ENCODE measurements at regions not wholly inside any gene's neighbourhood (a gene's known extent, or its start where the extent isn't known, plus 50 kb on each side); places are given as distances from the start of the nearest gene placed in this dataset.
"Not testable (repeated sequence)": the region's sequence is repeated elsewhere in the genome, so short reads cannot be mapped to it uniquely, and the experiment has no call there.

DNA sequence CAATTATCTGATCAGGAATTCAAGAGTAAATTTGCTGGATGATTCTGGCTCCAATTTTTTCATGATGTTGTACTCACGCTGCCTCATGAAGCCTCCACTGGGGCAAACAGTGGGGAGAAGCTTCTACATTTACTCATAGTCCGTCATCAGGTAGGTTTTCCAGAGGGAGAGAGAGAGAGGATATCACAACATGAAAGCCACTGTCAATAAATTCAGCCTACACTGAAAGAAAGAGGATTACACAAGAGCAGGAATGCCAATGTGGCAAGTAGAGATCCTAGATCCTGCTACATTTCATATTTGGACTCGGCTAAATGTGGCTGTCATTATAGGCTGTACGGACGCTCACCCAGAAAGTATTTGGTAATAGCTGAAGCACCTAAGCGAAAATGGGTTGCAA, 819.9 kb downstream of the BRINP3 start:
- peak; percentile 2 for DNase-seq (ENCODE audit: low read depth)

DNA sequence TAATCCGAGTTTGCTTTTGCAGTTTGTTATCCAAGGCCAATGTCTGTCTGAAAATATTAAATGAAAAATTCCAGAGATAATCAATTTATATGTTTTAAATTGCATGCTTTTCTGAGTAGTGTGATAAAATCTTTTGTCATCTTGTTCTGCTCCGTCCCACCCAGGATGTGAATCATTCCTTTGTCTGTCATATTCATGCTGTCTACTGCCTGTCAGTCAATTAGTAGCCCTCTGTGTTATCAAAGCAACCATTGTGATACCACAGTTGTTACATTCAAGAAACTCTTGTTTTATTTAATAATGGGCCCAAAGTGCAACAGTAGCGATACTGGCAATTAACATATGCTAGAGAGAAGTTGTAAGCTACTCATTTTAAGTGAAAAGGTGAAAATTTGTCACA, 819.3 kb downstream of the BRINP3 start:
- DNase-seq (ENCODE audit: low read depth), result no peak

DNA sequence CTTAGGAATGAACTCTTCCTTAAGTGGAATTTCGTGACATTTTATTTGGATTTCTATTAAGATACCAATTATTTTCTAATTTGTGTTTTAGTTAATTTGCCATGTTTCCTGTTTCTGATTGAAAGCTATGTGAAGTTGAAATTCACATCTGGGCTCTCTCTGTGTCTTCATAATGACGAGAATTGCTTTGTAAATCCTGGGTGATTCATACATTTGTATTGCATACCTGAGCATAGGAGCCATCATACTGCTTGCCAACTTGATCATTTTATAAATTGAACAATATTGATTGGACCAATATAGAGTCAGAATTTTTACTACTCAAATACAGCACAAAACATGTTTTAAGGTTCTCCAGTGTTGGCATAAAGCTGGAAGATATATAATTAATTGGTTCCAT, 817.9 kb downstream of the BRINP3 start:
- DNase-seq (ENCODE audit: low read depth), result no peak

DNA sequence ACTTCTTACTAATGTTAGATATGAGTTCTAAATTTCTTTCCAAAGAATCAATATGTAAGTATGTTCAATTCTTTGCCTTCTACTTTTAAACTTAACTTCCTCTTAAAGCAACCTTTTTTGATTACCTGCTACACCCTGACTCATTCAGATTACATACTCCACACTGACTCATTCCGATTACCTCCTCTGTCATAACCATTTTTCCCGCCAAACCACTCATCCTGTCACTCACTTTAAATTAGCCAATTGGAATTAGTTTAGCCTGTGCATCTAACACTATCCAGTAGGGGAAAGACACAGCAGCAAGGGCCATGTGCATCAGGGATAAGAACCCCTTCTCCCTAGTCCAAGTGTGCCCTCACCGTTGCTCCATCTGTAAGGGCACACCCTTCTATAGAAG, 815.5 kb downstream of the BRINP3 start:
- no peak for DNase-seq (ENCODE audit: low read depth)

DNA sequence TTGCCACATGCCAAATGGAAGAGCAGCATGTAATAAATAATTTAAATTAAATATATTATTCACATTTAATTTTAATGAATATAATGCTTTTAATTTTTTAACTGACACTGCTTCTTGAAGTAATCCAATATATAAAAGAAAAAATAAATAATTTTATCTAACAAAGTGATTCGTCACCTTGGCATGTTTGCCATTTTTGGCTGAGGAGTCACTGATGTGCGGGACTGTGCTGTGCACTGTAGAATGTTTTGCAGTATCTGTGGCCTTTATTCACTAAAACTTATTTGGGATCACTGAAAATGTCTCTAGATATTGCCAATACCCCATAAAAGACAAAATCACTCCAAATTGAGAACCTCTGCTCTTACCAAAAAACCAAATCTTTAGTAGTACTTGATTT, 807.8 kb downstream of the BRINP3 start:
- DNase-seq (ENCODE audit: low read depth), result no peak

DNA sequence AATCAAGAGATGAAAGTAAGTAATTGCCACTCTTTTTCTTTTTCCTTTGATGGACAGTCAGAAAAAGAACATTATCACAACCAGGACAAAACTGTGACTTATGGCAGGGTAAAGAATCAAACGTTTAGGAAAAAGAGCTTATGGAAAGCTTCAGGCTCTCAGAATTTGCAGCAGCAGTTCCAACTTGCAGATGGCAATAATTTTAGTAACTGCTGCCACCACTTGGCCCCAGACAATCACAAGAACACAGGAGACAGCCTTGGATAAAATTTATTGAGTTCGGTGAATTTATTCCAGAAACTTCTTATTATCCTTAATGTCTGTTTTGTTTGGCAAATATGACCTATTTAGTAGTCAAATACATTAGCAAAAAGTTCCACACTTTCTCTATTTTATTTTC, 804.4 kb downstream of the BRINP3 start:
- no peak for DNase-seq (ENCODE audit: low read depth)

DNA sequence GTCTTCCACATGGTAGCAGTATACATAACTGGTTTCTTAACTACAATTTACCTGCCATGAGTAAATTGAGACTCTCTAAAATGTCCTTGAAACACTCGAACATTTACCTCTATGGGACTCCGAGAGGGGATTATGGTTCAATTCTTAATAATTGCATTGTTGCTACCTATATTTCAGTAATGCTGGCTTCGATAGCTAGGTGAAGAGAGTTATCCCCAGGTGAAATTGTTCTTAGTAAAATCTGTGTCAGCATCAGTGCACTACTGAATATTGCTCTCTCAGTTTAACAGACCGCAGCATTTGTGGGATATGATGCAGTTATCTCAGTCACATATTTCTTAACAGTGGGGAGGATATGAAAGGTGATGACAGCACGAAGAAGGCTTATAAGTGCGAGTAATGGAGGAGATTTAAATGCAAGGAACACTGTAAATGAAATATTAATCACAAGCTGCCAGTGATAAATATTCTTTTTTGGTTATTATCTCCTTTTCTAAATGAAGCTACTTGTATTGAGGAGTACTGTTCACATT, 801.9 kb downstream of the BRINP3 start:
- no peak for DNase-seq (ENCODE audit: low read depth)

DNA sequence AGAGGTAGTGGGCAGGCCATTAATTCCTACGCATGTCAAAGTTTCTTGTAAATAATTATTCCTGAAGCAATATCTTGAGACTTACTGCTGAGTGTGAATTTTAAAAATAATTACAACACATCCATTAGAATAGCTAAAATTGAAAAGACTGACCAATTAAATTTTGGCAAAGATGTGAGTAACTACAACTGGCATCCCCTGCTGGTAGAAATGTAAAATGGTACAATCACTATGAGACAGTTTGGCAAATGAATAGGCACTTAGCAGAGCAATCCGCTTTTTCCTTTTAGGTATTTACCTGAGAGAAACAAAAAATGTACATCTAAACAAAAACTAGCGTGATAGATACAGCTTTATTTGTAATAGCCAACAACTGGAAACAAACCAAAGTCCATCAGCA, 798.9 kb downstream of the BRINP3 start:
- no peak for DNase-seq (ENCODE audit: low read depth)

DNA sequence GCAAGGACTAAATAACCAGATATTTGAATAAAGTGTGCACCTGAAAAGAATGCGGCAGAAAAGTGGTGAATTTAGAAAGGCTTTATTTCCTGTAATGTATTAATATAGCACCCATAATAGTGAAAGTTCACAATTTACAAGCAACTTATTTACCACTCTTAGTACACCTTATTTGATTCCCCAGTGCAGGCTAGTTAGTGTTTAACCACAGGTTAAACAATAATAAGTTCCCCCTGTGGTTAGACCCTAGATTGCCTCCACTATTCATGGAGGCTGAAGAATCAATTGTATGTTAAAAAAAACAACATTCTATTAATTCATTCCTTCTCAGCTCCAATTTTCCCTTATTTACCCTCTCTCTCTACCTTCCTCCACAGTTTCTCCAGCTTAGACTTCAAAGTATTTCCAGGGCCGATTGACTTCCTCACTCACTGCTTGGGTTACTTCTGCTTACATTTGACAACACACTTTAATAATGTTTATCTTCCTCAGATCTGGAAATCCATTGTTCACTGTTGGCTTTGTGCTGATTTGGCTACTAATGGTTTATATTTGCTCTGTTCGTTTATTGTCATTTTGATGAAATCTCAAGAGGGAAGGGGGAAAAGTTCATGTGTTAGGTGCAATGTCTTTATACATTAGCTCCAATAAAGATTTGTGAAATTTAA, 796.3 kb downstream of the BRINP3 start:
- no peak for DNase-seq (ENCODE audit: low read depth)

DNA sequence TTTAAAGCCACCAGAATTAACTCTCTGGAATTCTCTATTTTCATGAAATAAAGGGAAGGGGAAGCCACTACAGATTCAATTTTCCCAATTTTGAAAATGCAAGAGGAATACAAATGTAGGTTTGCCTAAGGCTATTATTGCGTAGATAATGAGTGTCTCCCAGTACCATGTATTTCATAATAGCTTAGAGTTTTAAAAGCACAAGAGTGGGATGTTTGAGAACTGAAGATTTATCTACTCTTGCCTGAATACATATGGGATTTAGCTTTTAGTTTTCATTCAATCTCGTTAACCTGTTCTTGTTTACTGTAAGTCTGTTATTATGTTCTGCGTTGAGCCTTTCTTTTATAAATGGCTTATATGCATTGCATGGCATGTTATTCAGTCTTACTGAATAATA, 795.1 kb downstream of the BRINP3 start:
- no peak for DNase-seq (ENCODE audit: low read depth)

DNA sequence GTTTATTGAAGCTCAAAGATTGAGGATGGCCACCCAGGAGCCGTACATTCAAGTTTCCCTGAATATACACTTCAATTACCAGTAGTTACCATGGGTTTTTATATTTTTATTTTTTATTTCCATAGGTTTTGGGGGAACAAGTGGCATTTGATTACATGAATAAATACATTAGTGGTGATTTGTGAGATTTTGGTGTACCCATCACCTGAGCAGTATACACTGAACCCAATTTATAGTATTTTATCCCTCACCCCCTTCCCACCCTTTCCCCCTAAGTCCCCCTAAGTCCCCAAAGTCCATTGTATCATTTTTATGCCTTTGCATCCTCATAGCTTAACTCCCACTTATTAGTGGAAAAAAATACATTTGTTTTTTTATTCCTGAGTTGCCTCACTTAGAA, 791.4 kb downstream of the BRINP3 start:
- DNase-seq (ENCODE audit: low read depth), result no peak

DNA sequence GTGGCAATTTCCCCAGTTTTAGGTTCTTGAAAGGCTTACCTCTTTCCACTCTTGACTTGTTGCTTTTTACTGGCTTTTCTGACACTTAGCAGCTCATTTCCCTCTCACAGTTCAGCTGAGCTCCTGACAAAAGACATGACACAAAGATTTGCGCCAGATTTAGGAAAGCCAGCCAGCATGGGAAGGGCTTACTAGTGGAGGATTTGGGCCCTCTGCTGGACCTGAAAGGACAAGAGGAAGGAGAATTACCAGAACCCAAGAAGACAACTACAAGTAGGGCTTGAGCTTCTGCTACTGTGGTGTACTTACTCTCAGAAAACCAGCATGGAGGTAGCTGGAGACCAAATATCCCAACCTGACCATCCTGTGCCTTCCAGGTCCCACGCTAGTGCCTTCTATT, 784.5 kb downstream of the BRINP3 start:
- DNase-seq (ENCODE audit: low read depth), result no peak

DNA sequence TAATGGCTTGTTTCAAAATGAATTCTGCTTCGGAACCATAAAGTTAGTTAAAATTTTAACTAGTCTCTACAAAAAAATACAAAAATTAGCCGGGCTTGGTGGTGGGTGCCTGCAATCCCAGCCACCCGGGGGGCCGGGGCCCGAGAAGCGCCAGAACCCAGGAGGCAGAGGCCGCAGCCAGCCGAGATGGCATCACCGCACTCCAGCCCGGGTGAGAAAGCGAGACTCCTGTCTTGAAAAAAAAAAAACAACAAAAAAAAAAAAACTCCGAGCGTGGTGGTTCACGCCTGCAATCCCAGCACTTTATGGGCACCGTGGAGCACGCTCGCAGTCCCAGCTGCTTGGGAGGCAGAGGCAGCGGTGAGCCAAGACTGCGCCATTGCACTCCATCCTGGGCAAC, 781.4 kb downstream of the BRINP3 start:
- no peak for DNase-seq (ENCODE audit: low read depth)

DNA sequence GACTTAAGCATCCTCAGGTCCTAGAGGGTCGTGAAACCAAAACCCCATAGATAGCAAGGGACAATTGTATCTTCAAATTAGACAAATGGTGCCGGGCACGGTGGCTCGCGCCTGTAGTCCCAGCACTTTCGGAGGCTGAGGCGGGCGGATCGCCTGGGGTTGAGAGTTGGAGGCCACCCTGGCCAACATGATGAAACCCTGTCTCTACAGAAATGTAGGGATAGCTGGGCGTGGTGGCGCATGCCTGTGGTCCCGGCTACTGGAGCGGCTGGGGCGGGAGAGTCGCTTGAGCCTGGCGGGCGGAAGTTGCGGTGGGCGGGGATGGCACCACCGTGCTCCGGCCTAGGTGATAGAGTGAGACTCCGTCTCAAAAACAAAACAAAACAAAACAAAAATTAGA, 780.6 kb downstream of the BRINP3 start:
- no peak for DNase-seq (ENCODE audit: low read depth)

DNA sequence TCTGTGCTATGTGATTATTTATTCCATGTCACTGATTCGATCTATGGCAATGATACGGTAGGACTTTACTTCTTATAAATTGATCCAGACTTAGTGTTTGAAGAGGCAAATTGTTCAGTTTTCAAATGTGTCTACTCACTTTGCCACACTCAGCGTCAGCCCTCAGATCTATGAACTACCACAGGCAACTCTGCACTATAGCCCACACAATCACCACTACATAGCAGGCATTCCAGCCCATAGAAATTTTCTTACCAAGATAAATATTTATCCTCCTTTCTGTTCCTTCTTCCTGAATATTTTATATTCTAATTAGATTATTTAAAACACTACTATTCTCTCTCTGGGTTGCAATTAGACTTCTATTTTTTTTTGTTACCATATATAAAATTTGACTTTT, 776.1 kb downstream of the BRINP3 start:
- DNase-seq (ENCODE audit: low read depth), result no peak

DNA sequence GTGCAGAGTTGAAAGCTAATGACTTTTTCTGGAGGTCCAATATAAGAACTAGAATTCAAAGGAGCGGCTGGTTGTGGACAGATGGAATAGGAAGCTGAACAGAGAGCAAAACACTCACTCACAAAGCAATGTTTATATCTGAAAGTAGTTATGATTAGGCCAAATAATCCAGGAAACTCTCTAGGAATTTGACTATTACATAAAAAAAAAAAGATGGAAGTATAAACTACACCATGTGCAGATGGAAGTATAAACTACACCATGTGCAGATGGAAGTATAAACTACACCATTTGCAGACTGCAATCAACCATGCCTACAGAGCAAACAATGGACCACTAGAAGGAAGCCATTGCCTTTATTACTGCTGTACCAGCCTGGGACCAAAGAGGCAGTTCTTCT, 771.1 kb downstream of the BRINP3 start:
- DNase-seq (ENCODE audit: low read depth), result no peak

DNA sequence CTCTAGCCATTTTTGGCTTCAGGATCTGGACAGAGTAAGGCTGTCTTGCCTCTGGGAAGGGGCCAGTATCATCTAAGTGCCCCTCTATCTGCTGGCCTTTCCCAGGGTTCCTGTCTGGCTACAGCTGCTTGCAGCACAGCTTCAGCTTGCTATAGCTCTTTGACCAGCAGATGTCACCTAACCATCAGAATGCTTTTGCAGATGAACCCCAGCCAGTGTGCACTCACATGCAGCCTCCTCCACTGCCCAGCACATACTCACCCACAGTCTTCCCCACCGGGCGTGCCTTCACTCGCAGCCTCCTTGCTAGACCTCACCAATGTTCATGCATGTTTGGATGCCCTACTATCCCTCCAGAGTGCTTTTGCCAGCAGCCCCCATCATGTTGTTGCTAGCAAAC, 769.0 kb downstream of the BRINP3 start:
- DNase-seq (ENCODE audit: low read depth), result no peak

DNA sequence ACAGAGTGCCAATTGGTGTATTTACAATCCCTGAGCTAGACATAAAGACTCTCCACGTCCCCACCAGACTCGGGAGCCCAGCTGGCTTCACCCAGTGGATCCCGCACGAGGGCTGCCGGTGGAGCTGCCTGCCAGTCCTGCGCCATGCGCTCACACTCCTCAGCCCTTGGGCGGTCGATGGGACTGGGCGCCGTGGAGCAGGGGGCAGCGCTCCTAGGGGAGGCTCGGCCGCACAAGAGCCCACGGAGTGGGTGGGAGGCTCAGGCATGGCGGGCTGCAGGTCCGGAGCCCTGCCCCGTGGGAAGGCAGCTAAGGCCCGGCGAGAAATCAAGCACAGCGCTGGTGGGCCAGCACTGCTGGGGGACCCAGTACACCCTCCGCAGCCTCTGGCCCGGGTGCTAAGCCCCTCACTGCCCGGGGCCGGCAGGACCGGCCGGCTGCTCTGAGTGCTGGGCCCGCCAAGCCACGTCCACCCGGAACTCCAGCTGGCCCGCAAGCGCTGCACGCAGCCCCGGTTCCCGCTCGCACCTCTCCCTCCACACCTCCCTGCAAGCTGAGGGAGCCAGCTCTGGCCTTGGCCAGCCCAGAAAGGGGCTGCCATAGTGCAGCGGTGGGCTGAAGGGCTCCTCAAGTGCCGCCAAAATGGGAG, 759.4 kb downstream of the BRINP3 start:
- not testable (repeated sequence) for DNase-seq (ENCODE audit: low read depth)

DNA sequence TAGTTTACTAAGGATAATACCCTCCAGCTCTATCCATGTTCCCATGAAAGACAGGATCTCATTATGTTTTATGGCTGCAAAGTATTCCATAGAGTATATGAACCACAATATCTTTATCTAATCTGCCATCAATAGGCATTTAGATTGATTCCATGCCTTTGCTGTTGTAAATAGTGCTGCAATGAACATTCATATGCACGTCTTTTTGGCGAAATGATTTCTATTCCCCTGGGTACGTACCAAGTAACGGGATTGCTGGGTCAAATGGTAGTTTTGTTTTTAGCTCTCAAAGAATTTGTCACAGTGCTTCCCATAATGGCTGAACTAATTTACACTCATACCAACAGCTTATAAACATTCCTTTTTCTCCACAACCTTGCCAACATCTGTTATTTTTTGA, 750.9 kb downstream of the BRINP3 start:
- DNase-seq (ENCODE audit: low read depth), result no peak

DNA sequence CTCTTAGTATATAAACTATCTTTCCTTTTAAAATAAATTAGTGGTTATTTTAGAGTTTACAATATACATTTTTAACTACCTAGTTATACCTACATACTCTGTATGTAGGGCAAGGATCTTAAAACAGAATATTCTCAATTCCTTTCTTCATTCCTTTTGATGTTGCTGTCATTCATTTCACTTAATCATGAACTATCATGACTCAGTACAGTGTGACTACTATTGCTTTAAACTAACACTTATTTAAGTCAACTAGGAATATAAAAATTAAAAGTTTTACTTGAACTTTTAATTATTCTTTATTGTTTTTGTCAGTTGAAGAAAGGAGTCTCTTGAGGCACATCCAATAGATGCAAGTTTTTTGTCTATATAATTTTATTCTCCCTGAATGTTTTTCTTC, 726.4 kb downstream of the BRINP3 start:
- no peak for DNase-seq (ENCODE audit: low read depth)

DNA sequence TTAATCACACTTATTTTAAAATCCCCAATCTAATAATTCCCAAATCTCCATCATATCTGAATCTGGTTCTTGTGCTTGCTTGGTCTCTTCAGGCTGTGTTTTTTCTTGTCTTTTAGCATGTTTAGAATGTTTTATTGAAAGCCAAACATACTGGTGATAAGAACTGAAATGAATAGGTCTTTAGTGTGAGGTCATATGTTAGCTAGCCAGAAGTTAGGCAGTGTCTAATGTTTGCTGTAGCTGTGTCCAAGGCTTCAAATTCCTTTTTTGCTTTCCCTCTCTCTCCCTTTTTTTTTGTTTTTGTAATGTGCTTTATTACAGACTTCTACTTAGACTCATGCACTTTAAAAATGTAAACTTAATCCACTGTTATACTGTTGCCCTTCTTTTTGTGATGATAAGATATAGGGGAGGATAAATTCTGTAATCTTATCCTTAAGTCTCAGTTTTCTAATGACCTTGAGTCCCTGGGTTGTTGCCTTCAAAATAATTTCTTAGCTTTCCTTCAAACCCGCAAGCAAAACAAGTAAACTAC, 725.1 kb downstream of the BRINP3 start:
- DNase-seq (ENCODE audit: low read depth), result no peak

DNA sequence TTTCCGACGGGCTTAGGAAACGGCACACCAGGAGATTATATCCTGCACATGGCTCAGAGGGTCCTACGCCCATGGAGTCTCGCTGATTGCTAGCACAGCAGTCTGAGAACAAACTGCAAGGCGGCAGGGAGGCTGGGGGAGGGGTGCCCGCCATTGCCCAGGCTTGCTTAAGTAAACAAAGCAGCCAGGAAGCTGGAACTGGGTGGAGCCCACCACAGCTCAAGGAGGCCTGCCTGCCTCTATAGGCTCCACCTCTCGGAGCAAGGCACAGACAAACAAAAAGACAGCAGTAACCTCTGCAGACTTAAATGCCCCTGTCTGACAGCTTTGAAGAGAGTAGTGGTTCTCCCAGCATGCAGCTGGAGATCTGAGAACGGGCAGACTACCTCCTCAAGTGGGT, 722.6 kb downstream of the BRINP3 start:
- DNase-seq (ENCODE audit: low read depth), result not testable (repeated sequence)

DNA sequence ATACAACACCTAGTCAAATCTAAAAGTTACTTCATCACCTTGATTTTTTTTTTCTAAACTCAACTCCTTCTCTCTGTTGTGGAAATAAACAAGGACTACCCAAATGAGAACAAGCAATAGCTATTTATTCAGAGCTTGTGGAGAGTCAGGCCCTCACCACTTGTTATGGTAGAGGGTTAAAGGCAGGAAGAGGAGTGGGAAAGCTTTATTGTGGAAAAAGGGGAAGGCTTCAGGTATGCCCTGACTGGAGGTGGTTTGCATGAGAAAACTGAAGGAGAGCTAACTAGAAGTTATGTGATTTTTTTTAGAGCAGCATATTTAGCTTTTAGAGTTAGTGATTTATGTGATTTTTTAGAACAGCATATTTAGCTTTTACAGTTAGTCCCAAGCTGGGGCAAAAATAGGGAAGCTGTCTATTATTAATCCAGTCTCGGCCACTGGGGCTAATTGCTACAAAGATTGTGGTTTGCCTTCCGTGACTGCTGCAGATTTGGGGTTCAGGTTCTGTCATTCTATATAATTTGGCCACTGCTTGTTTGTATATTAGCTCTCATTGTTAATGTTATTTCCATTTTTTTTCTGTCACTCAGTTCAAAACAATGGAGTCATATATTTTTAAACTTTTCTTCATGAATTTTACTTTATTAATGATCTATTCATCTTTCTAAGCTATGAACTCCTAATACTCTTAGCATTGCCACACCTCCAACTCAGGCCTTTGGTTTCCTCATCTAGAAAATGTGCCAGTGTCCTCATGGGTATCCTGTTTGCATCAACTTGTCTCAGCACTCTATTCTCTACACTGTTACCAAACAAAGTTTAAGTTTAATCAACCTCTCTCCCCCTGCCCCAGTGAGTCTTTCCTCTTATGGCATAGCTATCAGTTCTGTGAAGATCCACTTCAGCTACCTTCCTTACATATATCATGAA, 713.0 kb downstream of the BRINP3 start:
- no peak for DNase-seq (ENCODE audit: low read depth)

All from stromal cell of bone marrow (primary cell).